ENCODE measurements at regions not wholly inside any gene's neighbourhood (a gene's known extent, or its start where the extent isn't known, plus 50 kb on each side); places are given as distances from the start of the nearest gene placed in this dataset.

- peak; percentile 26 for ATAC-seq (ENCODE audit: low FRiP score)
- TF ChIP-seq CTCF (IDR thresholded peaks at IDR 0.05), result no peak
- no peak for DNase-seq (ENCODE audit: low spot score)
Observed at GRCh38 chr2:66689456-66690051, 254.6 kb downstream of the MEIS1 start.

- no peak for ATAC-seq (ENCODE audit: low FRiP score)
Observed at GRCh38 chr2:66691031-66691965, 256.4 kb downstream of the MEIS1 start.

GRCh38 chr2:66692521-66693054, 257.7 kb downstream of the MEIS1 start:
- DNase-seq (ENCODE audit: low spot score) (no peak), ATAC-seq (ENCODE audit: low FRiP score) (no peak)
- no peak for TF ChIP-seq CTCF (IDR thresholded peaks at IDR 0.05)

More at GRCh38 chr2:66691031-66691965, 256.4 kb downstream of the MEIS1 start:
- TF ChIP-seq CTCF (IDR thresholded peaks at IDR 0.05), result no peak
- DNase-seq (ENCODE audit: low spot score), result no peak

- no peak for TF ChIP-seq CTCF (IDR thresholded peaks at IDR 0.05)
Observed at GRCh38 chr2:66693076-66693965, 258.4 kb downstream of the MEIS1 start.

GRCh38 chr2:66694087-66694860, 259.3 kb downstream of the MEIS1 start:
- DNase-seq (ENCODE audit: low spot score), result no peak
- ATAC-seq (ENCODE audit: low FRiP score), result no peak
- no peak for TF ChIP-seq CTCF (IDR thresholded peaks at IDR 0.05)

More at GRCh38 chr2:66693076-66693965, 258.4 kb downstream of the MEIS1 start:
- ATAC-seq (ENCODE audit: low FRiP score) (no peak), DNase-seq (ENCODE audit: low spot score) (no peak)

- no peak for ATAC-seq (ENCODE audit: low FRiP score)
- no peak for TF ChIP-seq CTCF (IDR thresholded peaks at IDR 0.05)
Observed at GRCh38 chr2:66695226-66695735, 260.4 kb downstream of the MEIS1 start.

More at GRCh38 chr2:66695226-66695735, 260.4 kb downstream of the MEIS1 start:
- DNase-seq (ENCODE audit: low spot score), result no peak
